Hepatocyte (in vitro differentiated cells): ENCODE measurements at regions not wholly inside any gene's neighbourhood (a gene's known extent, or its start where the extent isn't known, plus 50 kb on each side); places are given as distances from the start of the nearest gene placed in this dataset.
"Not testable (repeated sequence)": the region's sequence is repeated elsewhere in the genome, so short reads cannot be mapped to it uniquely, and the experiment has no call there.

Experiments
- DNase-seq: peaks from one replicate; pipeline ENCODE4 v3.0.0-alpha.2; 2016; ENCODE audit warnings: low spot score
- H2AFZ ChIP-seq: fragments of 200-600 bp; sonication (generic); 2 replicates; pipeline ENCODE4 v1.6.0; 2016; ENCODE audit warnings: antibody characterized with exemption, mild to moderate bottlenecking
- H3K27ac ChIP-seq: fragments of 200-600 bp; sonication (generic); 2 replicates; pipeline ENCODE4 v1.5.1; 2016; ENCODE audit warnings: mild to moderate bottlenecking
- H3K27me3 ChIP-seq: fragments of 200-600 bp; sonication (generic); 2 replicates; pipeline ENCODE4 v1.6.1; 2016
- H3K36me3 ChIP-seq: fragments of 200-600 bp; sonication (generic); replicated peaks from 2 replicates; pipeline ENCODE4 v1.5.1; 2016; ENCODE audit warnings: low read depth; ENCODE audit not compliant: insufficient read depth
- H3K4me1 ChIP-seq: fragments of 200-600 bp; sonication (generic); 2 replicates; pipeline ENCODE4 v1.5.1; 2016; ENCODE audit warnings: mild to moderate bottlenecking, moderate library complexity; ENCODE audit not compliant: insufficient read depth
- H3K4me2 ChIP-seq: fragments of 200-600 bp; sonication (generic); 2 replicates; pipeline ENCODE4 v1.6.0; 2016
- H3K4me3 ChIP-seq: fragments of 200-600 bp; sonication (generic); 2 replicates; pipeline ENCODE4 v1.5.1; 2016; ENCODE audit warnings: mild to moderate bottlenecking
- H3K79me2 ChIP-seq: fragments of 200-600 bp; sonication (generic); 2 replicates; pipeline ENCODE4 v1.6.0; 2017; ENCODE audit warnings: mild to moderate bottlenecking
- H3K9me2 ChIP-seq: fragments of 200-600 bp; sonication (generic); replicated peaks from 2 replicates; pipeline ENCODE4 v1.6.0; 2017; ENCODE audit warnings: mild to moderate bottlenecking; ENCODE audit not compliant: insufficient read depth
- H3K9me3 ChIP-seq: fragments of 200-600 bp; sonication (generic); 2 replicates; pipeline ENCODE4 v1.5.1; 2016; ENCODE audit warnings: low read depth, mild to moderate bottlenecking
- H4K20me1 ChIP-seq: fragments of 200-600 bp; sonication (generic); 2 replicates; pipeline ENCODE4 v1.6.0; 2016; ENCODE audit warnings: mild to moderate bottlenecking; ENCODE audit not compliant: insufficient read depth, poor library complexity, severe bottlenecking
- EZH2 ChIP-seq: fragments of 200-600 bp; sonication (generic); IDR thresholded peaks from 2 replicates; pipeline ENCODE4 v1.6.1; 2016; ENCODE audit warnings: antibody characterized with exemption, mild to moderate bottlenecking, borderline replicate concordance
- EZH2phosphoT487 ChIP-seq: fragments of 200-600 bp; sonication (generic); IDR thresholded peaks from one replicate; pipeline ENCODE4 v1.6.1; 2018; ENCODE audit warnings: antibody characterized with exemption, mild to moderate bottlenecking, low read depth, moderate library complexity; ENCODE audit not compliant: unreplicated experiment, severe bottlenecking
- WGBS: methylation state at CpG from one replicate; pipeline ENCODE4 v1.1.6; 2016; ENCODE audit warnings: low lambda C conversion rate; ENCODE audit errors: missing lambda C conversion rate; 5-methylcytosine and 5-hydroxymethylcytosine counted together
- TF ChIP-seq, protein P1 (sequence below): fragments of 200-600 bp; sonication (generic); IDR thresholded peaks from 2 replicates; pipeline ENCODE4 v1.5.1; 2016; ENCODE audit warnings: antibody characterized with exemption, mild to moderate bottlenecking; ENCODE audit not compliant: poor library complexity

DNA sequence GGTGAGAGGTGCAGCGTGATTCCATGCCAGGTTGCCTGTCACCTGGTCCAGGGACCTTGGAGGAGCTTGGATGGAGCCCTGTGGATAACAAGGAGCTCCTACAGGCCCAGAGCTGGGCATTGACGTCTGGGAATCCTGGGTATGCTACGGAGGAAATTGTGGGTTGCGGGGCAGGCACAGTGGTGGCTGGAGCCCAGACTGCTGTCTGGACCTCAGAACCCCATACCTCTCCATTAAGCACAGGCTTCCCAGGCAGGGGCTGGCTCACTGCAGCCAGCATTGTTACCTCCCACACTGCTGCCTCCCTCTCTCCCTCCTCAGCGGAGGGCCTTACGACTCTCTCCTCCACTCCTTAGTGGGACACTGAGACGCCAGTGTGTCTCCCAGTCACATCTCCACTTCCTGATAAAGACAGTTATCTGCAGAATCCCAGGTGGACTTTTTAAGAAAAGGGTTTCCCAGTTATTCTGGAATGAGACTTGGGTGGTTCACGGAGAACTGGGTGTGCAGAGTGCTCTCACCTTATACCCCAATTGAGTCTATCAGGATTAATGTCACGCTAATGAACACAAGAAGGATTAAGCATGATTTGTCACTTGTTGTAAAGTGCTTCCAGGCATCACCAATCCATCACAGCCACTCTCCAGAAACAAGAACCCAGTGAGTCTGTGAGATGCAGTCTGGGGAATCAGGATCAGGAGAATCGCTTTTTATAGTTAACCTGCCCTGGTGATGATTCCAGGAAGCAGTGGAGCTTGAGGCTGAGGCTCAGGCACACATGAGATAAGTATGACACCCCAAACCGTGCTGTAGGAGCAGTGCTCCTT, 309.4 kb downstream of the RPS24 start:
- no peaks in the 10 kb centered on the region for H3K79me2 ChIP-seq
- 71% methylated on average over 11 of the region's 11 CpGs for WGBS
- H4K20me1 ChIP-seq = no peaks in the 10 kb centered on the region
- no peaks in the 10 kb centered on the region for H3K27me3 ChIP-seq
- no peak for DNase-seq
- H3K9me3 ChIP-seq = no peaks in the 10 kb centered on the region
- no peaks in the 10 kb centered on the region for H3K36me3 ChIP-seq
- H3K9me2 ChIP-seq = no peaks in the 10 kb centered on the region
- no peak overlapping the region for H3K4me3 ChIP-seq
- H3K4me2 ChIP-seq = no peak overlapping the region
- TF ChIP-seq, protein P1, sequence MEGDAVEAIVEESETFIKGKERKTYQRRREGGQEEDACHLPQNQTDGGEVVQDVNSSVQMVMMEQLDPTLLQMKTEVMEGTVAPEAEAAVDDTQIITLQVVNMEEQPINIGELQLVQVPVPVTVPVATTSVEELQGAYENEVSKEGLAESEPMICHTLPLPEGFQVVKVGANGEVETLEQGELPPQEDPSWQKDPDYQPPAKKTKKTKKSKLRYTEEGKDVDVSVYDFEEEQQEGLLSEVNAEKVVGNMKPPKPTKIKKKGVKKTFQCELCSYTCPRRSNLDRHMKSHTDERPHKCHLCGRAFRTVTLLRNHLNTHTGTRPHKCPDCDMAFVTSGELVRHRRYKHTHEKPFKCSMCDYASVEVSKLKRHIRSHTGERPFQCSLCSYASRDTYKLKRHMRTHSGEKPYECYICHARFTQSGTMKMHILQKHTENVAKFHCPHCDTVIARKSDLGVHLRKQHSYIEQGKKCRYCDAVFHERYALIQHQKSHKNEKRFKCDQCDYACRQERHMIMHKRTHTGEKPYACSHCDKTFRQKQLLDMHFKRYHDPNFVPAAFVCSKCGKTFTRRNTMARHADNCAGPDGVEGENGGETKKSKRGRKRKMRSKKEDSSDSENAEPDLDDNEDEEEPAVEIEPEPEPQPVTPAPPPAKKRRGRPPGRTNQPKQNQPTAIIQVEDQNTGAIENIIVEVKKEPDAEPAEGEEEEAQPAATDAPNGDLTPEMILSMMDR = no peak
- TF ChIP-seq EZH2 (no peak), EZH2phosphoT487 (no peak)
- no peaks in the 10 kb centered on the region for H3K4me1 ChIP-seq
- no peak overlapping the region for H3K27ac ChIP-seq
- H2AFZ ChIP-seq = no peak overlapping the region

DNA sequence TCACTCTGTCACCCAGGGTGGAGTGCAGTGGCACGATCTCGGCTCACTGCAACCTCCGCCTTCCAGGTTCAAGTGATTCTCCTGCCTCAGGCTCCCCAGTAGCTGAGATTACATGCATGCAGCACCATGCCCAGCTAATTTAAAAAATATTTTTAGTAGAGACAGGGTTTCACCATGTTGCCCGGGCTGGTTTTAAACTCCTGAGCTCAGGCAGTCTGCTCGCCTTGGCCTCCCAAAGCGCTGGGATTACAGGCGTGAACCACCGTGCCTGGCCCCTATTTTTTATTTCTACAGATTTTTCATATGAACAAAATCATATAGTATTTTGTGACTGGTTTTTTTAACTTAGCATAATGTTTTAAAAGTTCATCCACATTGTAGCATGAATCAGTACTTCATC, 310.6 kb downstream of the RPS24 start:
- H2AFZ ChIP-seq, H3K9me2 ChIP-seq, H3K4me1 ChIP-seq, H3K27ac ChIP-seq, H4K20me1 ChIP-seq, H3K27me3 ChIP-seq, H3K9me3 ChIP-seq, H3K4me2 ChIP-seq, H3K4me3 ChIP-seq, DNase-seq, H3K36me3 ChIP-seq, H3K79me2 ChIP-seq: not testable (repeated sequence)
- WGBS = 95% methylated on average over 8 of the region's 8 CpGs

DNA sequence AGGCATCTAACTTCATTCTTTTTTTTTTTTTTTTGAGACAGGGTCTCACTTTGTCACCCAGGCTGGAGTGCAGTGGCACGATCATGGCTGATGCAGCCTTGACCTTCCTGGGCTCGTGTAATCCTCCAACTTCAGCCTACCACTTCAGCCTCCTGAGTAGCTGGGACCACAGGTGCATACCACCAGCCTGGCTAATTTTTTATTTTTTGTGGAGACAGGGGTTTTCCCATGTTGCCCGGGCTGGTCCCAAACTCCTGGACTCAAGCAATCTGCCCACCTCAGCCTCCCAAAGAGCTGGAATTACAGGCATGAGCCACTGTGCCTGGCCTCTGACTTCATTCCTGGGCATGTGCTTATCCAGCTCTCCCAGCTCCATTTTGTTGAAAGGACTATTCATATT, 311.9 kb downstream of the RPS24 start:
- not testable (repeated sequence) for H3K4me2 ChIP-seq, DNase-seq, H3K27me3 ChIP-seq, H3K4me3 ChIP-seq, H3K79me2 ChIP-seq, H3K36me3 ChIP-seq, H3K9me2 ChIP-seq, H3K27ac ChIP-seq, H4K20me1 ChIP-seq, H3K9me3 ChIP-seq, H2AFZ ChIP-seq, H3K4me1 ChIP-seq
- WGBS = 100% methylated on average over 3 of the region's 3 CpGs

DNA sequence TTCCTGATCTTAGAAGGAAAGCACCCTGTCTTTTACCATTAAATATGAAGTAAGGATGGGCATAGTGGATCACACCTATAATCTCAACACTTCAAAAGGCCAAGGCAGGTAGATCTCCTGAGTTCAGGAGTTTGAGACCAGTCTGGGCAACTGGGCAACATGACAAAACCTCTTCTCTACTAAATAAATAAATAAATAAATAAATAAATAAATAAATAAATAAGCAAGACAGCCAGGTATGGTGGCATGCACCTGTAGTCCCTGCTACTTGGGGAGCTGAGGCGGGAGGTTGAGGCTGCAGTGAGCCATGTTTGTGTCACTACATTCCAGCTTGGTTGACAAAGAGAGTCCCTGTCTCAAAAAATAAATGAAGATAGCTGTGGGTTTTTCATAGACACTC, 313.1 kb downstream of the RPS24 start:
- Histone ChIP-seq H3K9me2 (no peaks in the 10 kb centered on the region), H2AFZ (no peak overlapping the region), H3K79me2 (no peaks in the 10 kb centered on the region), H3K9me3 (no peaks in the 10 kb centered on the region), H4K20me1 (no peaks in the 10 kb centered on the region), H3K4me1 (no peaks in the 10 kb centered on the region), H3K4me3 (no peak overlapping the region), H3K36me3 (no peaks in the 10 kb centered on the region), H3K27ac (no peak overlapping the region), H3K27me3 (no peaks in the 10 kb centered on the region), H3K4me2 (no peak overlapping the region)
- no peak for DNase-seq
- TF ChIP-seq, protein P1 = no peak
- no peak for TF ChIP-seq EZH2phosphoT487
- TF ChIP-seq EZH2 = no peak
- 97% methylated on average over 1 of the region's 1 CpG for WGBS
